Large intestine (tissue), 3 donors: ENCODE measurements at regions not wholly inside any gene's neighbourhood (a gene's known extent, or its start where the extent isn't known, plus 50 kb on each side); places are given as distances from the start of the nearest gene placed in this dataset.
"Not testable (repeated sequence)": the region's sequence is repeated elsewhere in the genome, so short reads cannot be mapped to it uniquely, and the experiment has no call there.

Experiments
- DNase-seq, 2 donors: peaks; one replicate each; pipeline versions ENCODE4 v3.0.0 to v3.0.0-alpha.2; 2013
- H3K27ac ChIP-seq: one replicate; pipeline ENCODE4 v1.5.1; 2013; ENCODE audit warnings: low read length
- H3K27me3 ChIP-seq: 2 replicates; pipeline ENCODE4 v1.6.1; 2013; ENCODE audit warnings: low read length; ENCODE audit not compliant: control insufficient read depth, insufficient read depth
- H3K36me3 ChIP-seq: 2 replicates; pipeline ENCODE4 v1.6.1; 2013; ENCODE audit warnings: low read length; ENCODE audit not compliant: control insufficient read depth, insufficient read depth
- H3K4me1 ChIP-seq: one replicate; pipeline ENCODE4 v1.6.1; 2013; ENCODE audit warnings: low read length; ENCODE audit not compliant: control insufficient read depth, insufficient read depth
- H3K4me3 ChIP-seq: one replicate; pipeline ENCODE4 v1.5.1; 2013; ENCODE audit warnings: low read length
- H3K9me3 ChIP-seq: one replicate; pipeline ENCODE4 v1.6.1; 2013; ENCODE audit warnings: mild to moderate bottlenecking, low read depth, low read length, moderate library complexity; ENCODE audit not compliant: control insufficient read depth
- WGBS: methylation state at CpG from one replicate; pipeline ENCODE4 v1.1.5; 2013; ENCODE audit warnings: low lambda C conversion rate; ENCODE audit not compliant: insufficient coverage; 5-methylcytosine and 5-hydroxymethylcytosine counted together

- H3K9me3 ChIP-seq: no peaks in the 10 kb centered on the region
- 96% methylated on average over 4 of the region's 8 CpGs for WGBS
Measured at GRCh38 chr2:4094743-4095142, 391.4 kb downstream of the DCDC2C start.

GRCh38 chr2:4096978-4097766 is 393.8 kb downstream of the DCDC2C start:
- no CpG with 5 or more reads among the region's 7 CpGs for WGBS
- DNase-seq: no peak
- no peak overlapping the region for H3K4me3 ChIP-seq
- no peak overlapping the region for H3K27ac ChIP-seq
- H3K27me3 ChIP-seq: no peaks in the 10 kb centered on the region
- H3K9me3 ChIP-seq: no peaks in the 10 kb centered on the region
- no peaks in the 10 kb centered on the region for H3K4me1 ChIP-seq
- no peaks in the 10 kb centered on the region for H3K36me3 ChIP-seq

More at GRCh38 chr2:4094743-4095142, 391.4 kb downstream of the DCDC2C start:
- Histone ChIP-seq H3K4me3 (no peak overlapping the region), H3K27ac (no peak overlapping the region), H3K4me1 (no peaks in the 10 kb centered on the region), H3K36me3 (no peaks in the 10 kb centered on the region), H3K27me3 (no peaks in the 10 kb centered on the region)
- no peak for DNase-seq

- no peaks in the 10 kb centered on the region for H3K27me3 ChIP-seq
- no peak overlapping the region for H3K4me3 ChIP-seq
- H3K4me1 ChIP-seq: no peaks in the 10 kb centered on the region
- no peak for DNase-seq
- WGBS: no CpG with 5 or more reads among the region's 5 CpGs
- no peaks in the 10 kb centered on the region for H3K9me3 ChIP-seq
- H3K36me3 ChIP-seq: no peaks in the 10 kb centered on the region
- H3K27ac ChIP-seq: no peak overlapping the region
Measured at GRCh38 chr2:4098137-4098536, 394.8 kb downstream of the DCDC2C start.

GRCh38 chr2:4101936-4102335 is 398.6 kb downstream of the DCDC2C start:
- H3K27me3 ChIP-seq: no peaks in the 10 kb centered on the region
- no peak overlapping the region for H3K27ac ChIP-seq
- H3K9me3 ChIP-seq: peaks cover 6% of the 10 kb centered on the region
- WGBS: no CpG with 5 or more reads among the region's 2 CpGs
- H3K4me3 ChIP-seq: no peak overlapping the region
- no peak for DNase-seq
- no peaks in the 10 kb centered on the region for H3K36me3 ChIP-seq
- H3K4me1 ChIP-seq: no peaks in the 10 kb centered on the region

- no peak overlapping the region for H3K27ac ChIP-seq
- no peak overlapping the region for H3K4me3 ChIP-seq
- H3K4me1 ChIP-seq: no peaks in the 10 kb centered on the region
- no peaks in the 10 kb centered on the region for H3K36me3 ChIP-seq
- peaks cover 8% of the 10 kb centered on the region for H3K9me3 ChIP-seq
- H3K27me3 ChIP-seq: no peaks in the 10 kb centered on the region
- DNase-seq: no peak
- WGBS: no CpG with 5 or more reads among the region's 7 CpGs
Measured at GRCh38 chr2:4107179-4107578, 403.8 kb downstream of the DCDC2C start.

- no peaks in the 10 kb centered on the region for H3K4me1 ChIP-seq
- DNase-seq: no peak
- no peaks in the 10 kb centered on the region for H3K36me3 ChIP-seq
- H3K4me3 ChIP-seq: no peak overlapping the region
- peaks cover 2% of the 10 kb centered on the region for H3K9me3 ChIP-seq
- no peaks in the 10 kb centered on the region for H3K27me3 ChIP-seq
- 100% methylated on average over 2 of the region's 4 CpGs for WGBS
- H3K27ac ChIP-seq: no peak overlapping the region
Measured at GRCh38 chr2:4110273-4110672, 406.9 kb downstream of the DCDC2C start.

GRCh38 chr2:4115435-4115834 is 412.1 kb downstream of the DCDC2C start:
- not testable (repeated sequence) for H3K36me3 ChIP-seq, H3K27ac ChIP-seq, H3K4me3 ChIP-seq, DNase-seq, H3K4me1 ChIP-seq, H3K9me3 ChIP-seq, H3K27me3 ChIP-seq
- no CpG with 5 or more reads among the region's 3 CpGs for WGBS

- no peaks in the 10 kb centered on the region for H3K36me3 ChIP-seq
- H3K4me3 ChIP-seq: no peak overlapping the region
- H3K27ac ChIP-seq: no peak overlapping the region
- no peak for DNase-seq
- H3K4me1 ChIP-seq: no peaks in the 10 kb centered on the region
- no peaks in the 10 kb centered on the region for H3K9me3 ChIP-seq
- WGBS: 83% methylated on average over 1 of the region's 1 CpG
- H3K27me3 ChIP-seq: no peaks in the 10 kb centered on the region
Measured at GRCh38 chr2:4122726-4123125, 419.4 kb downstream of the DCDC2C start.

GRCh38 chr2:4130651-4131050 is 427.3 kb downstream of the DCDC2C start:
- Histone ChIP-seq H3K4me3 (no peak overlapping the region), H3K36me3 (no peaks in the 10 kb centered on the region), H3K4me1 (no peaks in the 10 kb centered on the region), H3K9me3 (peaks cover 7% of the 10 kb centered on the region), H3K27me3 (no peaks in the 10 kb centered on the region), H3K27ac (no peak overlapping the region)
- WGBS: 67% methylated on average over 1 of the region's 1 CpG
- no peak for DNase-seq

GRCh38 chr2:4134551-4135550 is 431.5 kb downstream of the DCDC2C start:
- WGBS: 82% methylated on average over 3 of the region's 8 CpGs

More at GRCh38 chr2:4134551-4135550, 431.5 kb downstream of the DCDC2C start:
- no peak for DNase-seq
- Histone ChIP-seq H3K4me1 (no peaks in the 10 kb centered on the region), H3K36me3 (no peaks in the 10 kb centered on the region), H3K27ac (no peak overlapping the region), H3K9me3 (peaks cover 10% of the 10 kb centered on the region), H3K4me3 (no peak overlapping the region), H3K27me3 (no peaks in the 10 kb centered on the region)
